Nephron (organoid): ENCODE measurements at regions not wholly inside any gene's neighbourhood (a gene's known extent, or its start where the extent isn't known, plus 50 kb on each side); places are given as distances from the start of the nearest gene placed in this dataset.

ENCODE experiments used
- H3K27ac Mint-ChIP-seq, 3 experiments: 2 replicates each; pipeline ENCODE4 v1.8.0; 2020; ENCODE audit warnings: mixed read lengths in 3 of 3, mild to moderate bottlenecking in 2 of 3, moderate library complexity in 1 of 3
- H3K27me3 Mint-ChIP-seq: 2 replicates; pipeline ENCODE4 v1.8.0; 2021; ENCODE audit warnings: low read depth, mild to moderate bottlenecking, moderate library complexity, mixed read lengths
- H3K36me3 Mint-ChIP-seq: 2 replicates; pipeline ENCODE4 v1.8.0; 2020; ENCODE audit warnings: low read depth, mixed read lengths
- H3K4me1 Mint-ChIP-seq: 2 replicates; pipeline ENCODE4 v1.8.0; 2020; ENCODE audit warnings: mixed read lengths
- H3K4me3 Mint-ChIP-seq, 3 experiments: 2 replicates each; pipeline ENCODE4 v1.8.0; 2020; ENCODE audit warnings: mild to moderate bottlenecking in 3 of 3, mixed read lengths in 3 of 3, moderate library complexity in 2 of 3
- H3K9me3 Mint-ChIP-seq: 2 replicates; pipeline ENCODE4 v1.8.0; 2020; ENCODE audit warnings: mixed read lengths
- CTCF ChIP-seq, 3 experiments: fragments of 200-600 bp; sonication (generic); IDR thresholded peaks; one replicate each; pipeline ENCODE4 v1.5.0; 2021; ENCODE audit warnings: antibody characterized with exemption in 3 of 3; ENCODE audit not compliant: unreplicated experiment in 3 of 3

DNA sequence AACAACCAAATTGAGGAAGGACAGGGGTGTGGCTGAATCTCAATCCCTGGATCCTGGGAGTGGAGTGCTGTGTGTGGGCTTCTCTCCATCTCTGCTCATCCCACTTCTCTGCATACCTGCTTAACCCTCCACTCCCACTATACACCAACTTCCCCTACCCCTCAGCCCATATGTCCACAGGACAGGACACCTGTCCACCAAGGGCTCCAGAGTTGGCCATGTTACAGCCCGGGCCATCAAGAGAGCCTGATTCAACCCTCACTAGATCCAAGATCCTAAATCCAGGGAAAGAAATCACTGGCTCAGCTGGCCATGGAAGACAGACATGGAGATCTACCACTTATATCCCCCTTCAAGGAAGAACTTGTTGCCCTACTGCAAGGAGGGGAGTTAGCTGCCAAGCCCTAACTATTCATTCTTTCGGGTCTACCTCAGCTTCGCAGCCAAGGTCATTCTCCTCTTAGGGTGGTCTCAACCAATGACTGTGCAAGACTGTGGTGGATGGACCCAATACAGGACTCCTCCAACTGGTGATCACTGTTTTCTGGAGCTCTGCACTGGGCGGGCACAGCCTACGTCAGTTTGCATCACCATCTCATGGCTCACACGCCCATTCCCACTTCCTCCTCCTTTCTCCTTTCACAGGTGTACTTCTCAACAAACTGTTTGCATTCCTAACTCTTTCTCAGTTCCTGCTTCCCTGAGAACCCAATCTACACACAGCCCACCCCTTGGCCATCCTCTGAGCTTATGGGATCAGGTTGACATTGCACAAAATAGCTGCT lies 53.7 kb upstream of the ZBTB43 start:
- H3K9me3 Mint-ChIP-seq: no peaks in the 10 kb centered on the region
- TF ChIP-seq CTCF (IDR thresholded peaks at IDR 0.05; ENCODE audit: unreplicated experiment in 3 of 3): no peak
- no peak overlapping the region for H3K27ac Mint-ChIP-seq
- no peak overlapping the region for H3K4me3 Mint-ChIP-seq
- H3K36me3 Mint-ChIP-seq: no peaks in the 10 kb centered on the region
- H3K4me1 Mint-ChIP-seq: peaks cover 7% of the 10 kb centered on the region
- peaks cover 44% of the 10 kb centered on the region for H3K27me3 Mint-ChIP-seq

GRCh38 chr9:126752376-126752775 lies 52.5 kb upstream of the ZBTB43 start:
- no peaks in the 10 kb centered on the region for H3K36me3 Mint-ChIP-seq
- TF ChIP-seq CTCF (IDR thresholded peaks at IDR 0.05; ENCODE audit: unreplicated experiment in 3 of 3): no peak
- peaks cover 53% of the 10 kb centered on the region for H3K27me3 Mint-ChIP-seq
- peaks cover 10% of the 10 kb centered on the region for H3K4me1 Mint-ChIP-seq
- H3K9me3 Mint-ChIP-seq: no peaks in the 10 kb centered on the region
- H3K4me3 Mint-ChIP-seq: no peak overlapping the region
- H3K27ac Mint-ChIP-seq: no peak overlapping the region

DNA sequence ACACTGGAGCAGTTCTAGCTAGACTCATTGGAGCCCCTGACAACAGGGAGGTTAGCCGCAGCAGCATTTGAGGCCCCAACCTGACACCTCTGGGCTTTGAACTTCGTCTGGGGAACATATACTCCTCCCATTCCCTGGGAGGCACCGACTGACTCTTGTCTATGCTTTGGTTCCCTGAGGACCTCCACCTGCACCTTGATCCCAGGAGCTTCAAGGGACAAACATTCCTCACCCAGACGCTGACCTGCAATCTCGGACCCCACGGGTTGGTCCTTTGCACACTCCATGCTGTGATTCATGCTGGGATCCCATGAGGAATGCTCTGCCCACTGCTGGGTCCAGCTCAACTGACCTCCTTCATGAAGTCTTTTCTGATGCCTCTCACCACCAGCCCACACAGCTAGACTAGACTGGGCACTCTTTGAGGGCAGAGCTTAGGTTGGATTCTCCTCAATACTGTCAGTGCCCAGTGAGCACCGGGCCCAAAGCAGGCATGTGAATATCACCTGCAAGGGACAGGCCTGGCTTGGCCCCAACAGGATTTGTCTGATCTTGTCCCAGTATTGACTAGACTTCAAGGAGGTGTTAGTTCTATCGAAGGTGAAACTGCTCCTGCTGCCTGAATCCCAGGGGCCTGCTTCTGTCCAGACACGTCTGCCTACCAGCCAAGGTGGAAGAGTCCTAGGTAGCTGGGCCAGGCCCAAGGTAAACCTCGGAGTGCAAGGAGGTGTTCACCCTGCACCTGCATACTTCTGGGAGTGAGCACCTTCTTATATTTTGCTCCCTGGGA lies 51.8 kb upstream of the ZBTB43 start:
- H3K4me3 Mint-ChIP-seq: no peak overlapping the region
- no peaks in the 10 kb centered on the region for H3K9me3 Mint-ChIP-seq

DNA sequence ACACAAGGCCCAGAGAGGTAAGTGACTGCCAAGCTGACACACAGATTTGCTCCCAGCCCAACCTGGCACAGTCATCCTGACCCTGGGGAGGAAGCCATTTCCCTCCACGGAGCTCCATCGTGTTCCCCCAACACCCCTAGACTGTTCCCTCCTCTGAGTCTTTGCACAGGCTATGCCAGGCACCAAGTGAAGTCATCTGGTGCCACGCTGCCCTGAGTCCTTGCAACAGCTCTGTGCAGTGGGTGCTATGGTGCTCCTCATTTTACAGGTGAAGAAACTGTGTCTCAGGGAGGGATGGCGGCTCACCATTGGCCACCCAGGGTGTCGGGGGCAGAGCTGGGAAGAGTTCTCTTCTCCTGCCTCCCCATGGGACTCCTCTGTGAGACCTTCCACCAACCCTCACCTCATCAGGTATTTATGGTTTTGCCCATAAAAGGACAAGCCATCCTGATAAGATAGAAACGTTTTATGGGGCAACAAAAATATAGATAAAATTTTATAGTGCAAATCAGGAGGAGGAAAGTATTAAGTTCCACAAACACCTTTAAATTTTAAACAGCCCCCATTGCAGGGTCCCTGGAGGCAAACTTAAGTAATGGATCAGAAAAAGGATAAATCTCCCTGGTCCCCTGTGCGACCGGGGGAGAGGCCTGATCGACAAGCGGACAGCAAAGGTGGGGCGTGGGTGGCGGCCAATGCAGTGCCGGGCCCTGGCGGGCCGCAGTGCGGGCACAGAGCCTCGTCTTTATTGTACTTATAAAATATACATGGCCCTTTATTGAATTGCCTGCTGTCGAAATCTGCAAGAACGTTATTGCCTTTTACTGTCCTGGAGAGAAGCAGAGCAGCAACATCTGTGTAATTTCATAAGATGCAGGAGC lies 50.2 kb upstream of the ZBTB43 start:
- TF ChIP-seq CTCF (IDR thresholded peaks at IDR 0.05; ENCODE audit: unreplicated experiment in 3 of 3): no peak
- Mint-ChIP-seq H3K27me3 (peaks cover 48% of the 10 kb centered on the region), H3K27ac (no peak overlapping the region), H3K4me3 (no peak overlapping the region), H3K36me3 (no peaks in the 10 kb centered on the region), H3K4me1 (peaks cover 10% of the 10 kb centered on the region), H3K9me3 (no peaks in the 10 kb centered on the region)

More for the DNA sequence above, 51.8 kb upstream of the ZBTB43 start:
- no peak for TF ChIP-seq CTCF (IDR thresholded peaks at IDR 0.05; ENCODE audit: unreplicated experiment in 3 of 3)
- H3K27ac Mint-ChIP-seq: no peak overlapping the region
- peaks cover 53% of the 10 kb centered on the region for H3K27me3 Mint-ChIP-seq
- peaks cover 10% of the 10 kb centered on the region for H3K4me1 Mint-ChIP-seq
- no peaks in the 10 kb centered on the region for H3K36me3 Mint-ChIP-seq
